OCI-LY1 (cell line): ENCODE measurements at regions not wholly inside any gene's neighbourhood (a gene's known extent, or its start where the extent isn't known, plus 50 kb on each side); places are given as distances from the start of the nearest gene placed in this dataset.

Experiments
- H2AFZ ChIP-seq: fragments of 200-600 bp; sonication (generic), shearing (Covaris generic); 2 replicates; pipeline ENCODE4 v1.6.0; 2014; ENCODE audit warnings: antibody characterized with exemption, mild to moderate bottlenecking, low read length
- H3F3A ChIP-seq: fragments of 200-600 bp; sonication (generic), shearing (Covaris generic); 2 replicates; pipeline ENCODE4 v1.6.0; 2014; ENCODE audit warnings: mild to moderate bottlenecking, antibody characterized with exemption, low read length, moderate library complexity; ENCODE audit not compliant: insufficient read depth
- H3K27ac ChIP-seq: fragments of 200-600 bp; sonication (generic); 2 replicates; pipeline ENCODE4 v1.5.1; 2014; ENCODE audit warnings: low read length, mixed run types, mild to moderate bottlenecking, low read depth; ENCODE audit not compliant: poor library complexity, severe bottlenecking
- H3K27me3 ChIP-seq: fragments of 200-600 bp; sonication (generic); 2 replicates; pipeline ENCODE4 v1.6.0; 2014; ENCODE audit warnings: antibody characterized with exemption, mild to moderate bottlenecking, low read length, moderate library complexity; ENCODE audit not compliant: insufficient read depth
- H3K36me3 ChIP-seq: fragments of 200-600 bp; sonication (generic); 2 replicates; pipeline ENCODE4 v1.6.1; 2014; ENCODE audit warnings: mild to moderate bottlenecking, antibody characterized with exemption, low read length, moderate library complexity, mixed read lengths; ENCODE audit not compliant: insufficient read depth
- H3K4me1 ChIP-seq: fragments of 200-600 bp; sonication (generic); 2 replicates; pipeline ENCODE4 v1.5.1; 2014; ENCODE audit warnings: mild to moderate bottlenecking, low read length, moderate library complexity; ENCODE audit not compliant: insufficient read depth, severe bottlenecking
- H3K4me2 ChIP-seq: fragments of 200-600 bp; sonication (generic), shearing (Covaris generic); 2 replicates; pipeline ENCODE4 v1.6.1; 2014; ENCODE audit warnings: low read length
- H3K4me3 ChIP-seq: fragments of 200-600 bp; sonication (generic); 2 replicates; pipeline ENCODE4 v1.5.1; 2014; ENCODE audit warnings: low read length, low read depth, mild to moderate bottlenecking, mixed read lengths; ENCODE audit not compliant: poor library complexity, severe bottlenecking
- H3K79me2 ChIP-seq: fragments of 200-600 bp; shearing (Covaris generic); 2 replicates; pipeline ENCODE4 v1.6.1; 2016; ENCODE audit warnings: mixed run types, low read length, mixed read lengths; ENCODE audit not compliant: insufficient read depth
- H3K9ac ChIP-seq: fragments of 200-600 bp; sonication (generic), shearing (Covaris generic); 2 replicates; pipeline ENCODE4 v1.6.1; 2014; ENCODE audit warnings: mild to moderate bottlenecking, low read length, mixed read lengths
- H3K9me2 ChIP-seq: fragments of 200-600 bp; sonication (generic), shearing (Covaris generic); 2 replicates; pipeline ENCODE4 v1.6.1; 2014; ENCODE audit warnings: low read depth, mild to moderate bottlenecking, low read length, mixed read lengths
- H3K9me3 ChIP-seq: fragments of 200-600 bp; shearing (Covaris generic); 2 replicates; pipeline ENCODE4 v1.6.1; 2014; ENCODE audit warnings: low read length, mixed read lengths
- H4K20me1 ChIP-seq: fragments of 200-600 bp; sonication (generic), shearing (Covaris generic); 2 replicates; pipeline ENCODE4 v1.6.0; 2016; ENCODE audit warnings: mild to moderate bottlenecking, low read length; ENCODE audit not compliant: insufficient read depth
- CTCF ChIP-seq: fragments of 200-600 bp; sonication (generic), shearing (Covaris generic); IDR thresholded peaks from 2 replicates; pipeline ENCODE4 v1.5.1; 2017; ENCODE audit warnings: mild to moderate bottlenecking, antibody characterized with exemption, low read length, moderate library complexity, mixed read lengths
- EZH2 ChIP-seq: fragments of 200-600 bp; sonication (generic), shearing (Covaris generic); IDR thresholded peaks from 2 replicates; pipeline ENCODE4 v1.8.0; 2017; ENCODE audit warnings: borderline replicate concordance, mixed run types, mild to moderate bottlenecking, antibody characterized with exemption, low read length, moderate library complexity, mixed read lengths

GRCh38 chr5:153360860-153361259 is 129.6 kb upstream of the GRIA1 start:
- no peak overlapping the region for H3K4me2 ChIP-seq
- no peak overlapping the region for H3K4me3 ChIP-seq
- no peaks in the 10 kb centered on the region for H3K9me3 ChIP-seq
- H3K27me3 ChIP-seq = no peaks in the 10 kb centered on the region
- H2AFZ ChIP-seq = no peak overlapping the region
- H3K79me2 ChIP-seq = no peaks in the 10 kb centered on the region
- no peaks in the 10 kb centered on the region for H3K36me3 ChIP-seq
- no peak overlapping the region for H3K9ac ChIP-seq
- no peaks in the 10 kb centered on the region for H3K9me2 ChIP-seq
- H3F3A ChIP-seq = no peaks in the 10 kb centered on the region
- no peak overlapping the region for H3K27ac ChIP-seq
- TF ChIP-seq CTCF (no peak), EZH2 (no peak)
- no peaks in the 10 kb centered on the region for H4K20me1 ChIP-seq
- no peaks in the 10 kb centered on the region for H3K4me1 ChIP-seq

GRCh38 chr5:153361735-153362409 is 128.6 kb upstream of the GRIA1 start:
- no peaks in the 10 kb centered on the region for H4K20me1 ChIP-seq
- H3K4me1 ChIP-seq = no peaks in the 10 kb centered on the region
- no peak overlapping the region for H2AFZ ChIP-seq
- no peak overlapping the region for H3K9ac ChIP-seq
- H3K9me3 ChIP-seq = no peaks in the 10 kb centered on the region
- TF ChIP-seq EZH2 (no peak), CTCF (no peak)
- H3K79me2 ChIP-seq = no peaks in the 10 kb centered on the region
- H3F3A ChIP-seq = no peaks in the 10 kb centered on the region
- no peaks in the 10 kb centered on the region for H3K9me2 ChIP-seq
- H3K27me3 ChIP-seq = no peaks in the 10 kb centered on the region
- H3K4me2 ChIP-seq = no peak overlapping the region
- H3K27ac ChIP-seq = no peak overlapping the region
- H3K36me3 ChIP-seq = no peaks in the 10 kb centered on the region
- no peak overlapping the region for H3K4me3 ChIP-seq

GRCh38 chr5:153365547-153365946 is 124.9 kb upstream of the GRIA1 start:
- Histone ChIP-seq H3F3A (no peaks in the 10 kb centered on the region), H3K9me2 (no peaks in the 10 kb centered on the region), H3K9me3 (no peaks in the 10 kb centered on the region), H4K20me1 (no peaks in the 10 kb centered on the region), H3K4me1 (no peaks in the 10 kb centered on the region), H2AFZ (no peak overlapping the region), H3K27ac (no peak overlapping the region), H3K4me3 (no peak overlapping the region), H3K79me2 (no peaks in the 10 kb centered on the region), H3K27me3 (no peaks in the 10 kb centered on the region), H3K4me2 (no peak overlapping the region), H3K9ac (no peak overlapping the region), H3K36me3 (no peaks in the 10 kb centered on the region)
- TF ChIP-seq CTCF (no peak), EZH2 (no peak)
